HFF-Myc (cell line): ENCODE measurements at regions not wholly inside any gene's neighbourhood (a gene's known extent, or its start where the extent isn't known, plus 50 kb on each side); places are given as distances from the start of the nearest gene placed in this dataset.
"Not testable (repeated sequence)": the region's sequence is repeated elsewhere in the genome, so short reads cannot be mapped to it uniquely, and the experiment has no call there.

Experiments
- DNase-seq: peaks from one replicate; pipeline ENCODE4 v3.0.0-alpha.2; 2011; ENCODE audit warnings: low read depth; ENCODE audit errors: extremely low read depth
- H3K4me3 ChIP-seq: replicated peaks from 2 replicates; pipeline ENCODE4 v1.5.1; 2011; ENCODE audit warnings: low read depth, mild to moderate bottlenecking, control low read depth, low read length
- TF ChIP-seq, protein P1 (sequence below): IDR thresholded peaks from 2 replicates; pipeline ENCODE4 v1.5.1; 2012; ENCODE audit warnings: mild to moderate bottlenecking, low read depth, low read length, control low read depth; ENCODE audit errors: missing control alignments

DNA sequence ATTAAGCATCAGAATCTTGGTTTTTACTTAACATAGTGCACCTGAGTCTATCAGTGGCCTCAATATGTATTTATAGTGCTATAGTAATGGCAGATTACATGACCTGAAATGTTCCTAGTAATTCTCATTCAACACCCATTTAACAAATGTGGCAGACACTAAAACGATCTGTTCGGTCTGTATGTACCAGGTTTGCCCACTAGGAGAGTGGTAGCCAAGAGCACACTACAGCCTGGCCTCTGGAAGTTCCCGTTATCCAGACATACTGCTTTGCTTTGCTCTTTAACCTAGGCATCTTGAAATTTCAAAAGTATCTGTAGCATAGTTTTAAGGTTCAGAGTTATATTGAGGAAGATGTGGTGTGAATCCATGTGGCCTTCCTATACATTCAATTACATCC, 395.7 kb upstream of the NRG3 start:
- TF ChIP-seq, protein P1, sequence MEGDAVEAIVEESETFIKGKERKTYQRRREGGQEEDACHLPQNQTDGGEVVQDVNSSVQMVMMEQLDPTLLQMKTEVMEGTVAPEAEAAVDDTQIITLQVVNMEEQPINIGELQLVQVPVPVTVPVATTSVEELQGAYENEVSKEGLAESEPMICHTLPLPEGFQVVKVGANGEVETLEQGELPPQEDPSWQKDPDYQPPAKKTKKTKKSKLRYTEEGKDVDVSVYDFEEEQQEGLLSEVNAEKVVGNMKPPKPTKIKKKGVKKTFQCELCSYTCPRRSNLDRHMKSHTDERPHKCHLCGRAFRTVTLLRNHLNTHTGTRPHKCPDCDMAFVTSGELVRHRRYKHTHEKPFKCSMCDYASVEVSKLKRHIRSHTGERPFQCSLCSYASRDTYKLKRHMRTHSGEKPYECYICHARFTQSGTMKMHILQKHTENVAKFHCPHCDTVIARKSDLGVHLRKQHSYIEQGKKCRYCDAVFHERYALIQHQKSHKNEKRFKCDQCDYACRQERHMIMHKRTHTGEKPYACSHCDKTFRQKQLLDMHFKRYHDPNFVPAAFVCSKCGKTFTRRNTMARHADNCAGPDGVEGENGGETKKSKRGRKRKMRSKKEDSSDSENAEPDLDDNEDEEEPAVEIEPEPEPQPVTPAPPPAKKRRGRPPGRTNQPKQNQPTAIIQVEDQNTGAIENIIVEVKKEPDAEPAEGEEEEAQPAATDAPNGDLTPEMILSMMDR = no peak
- H3K4me3 ChIP-seq = no peak overlapping the region
- no peak for DNase-seq

DNA sequence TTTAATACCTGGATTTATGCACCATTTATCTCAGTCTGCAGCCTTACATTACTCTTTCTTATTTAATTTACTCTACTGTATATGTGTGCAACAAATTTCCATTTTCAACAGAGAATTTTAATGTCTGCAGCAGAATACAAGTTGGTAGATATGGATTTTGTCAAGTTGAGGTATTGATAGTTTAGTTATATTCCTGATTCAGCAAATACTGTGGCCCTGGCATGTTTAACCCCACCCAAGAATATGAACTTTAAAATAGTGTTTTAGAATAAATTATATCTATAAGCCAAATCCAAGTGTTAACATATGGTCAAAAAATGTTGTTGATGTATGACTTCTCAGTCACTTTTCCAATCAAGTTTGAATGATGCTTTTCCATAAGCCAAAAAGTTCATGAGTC, 378.4 kb upstream of the NRG3 start:
- no peak for DNase-seq
- TF ChIP-seq, protein P1 = no peak
- no peak overlapping the region for H3K4me3 ChIP-seq

DNA sequence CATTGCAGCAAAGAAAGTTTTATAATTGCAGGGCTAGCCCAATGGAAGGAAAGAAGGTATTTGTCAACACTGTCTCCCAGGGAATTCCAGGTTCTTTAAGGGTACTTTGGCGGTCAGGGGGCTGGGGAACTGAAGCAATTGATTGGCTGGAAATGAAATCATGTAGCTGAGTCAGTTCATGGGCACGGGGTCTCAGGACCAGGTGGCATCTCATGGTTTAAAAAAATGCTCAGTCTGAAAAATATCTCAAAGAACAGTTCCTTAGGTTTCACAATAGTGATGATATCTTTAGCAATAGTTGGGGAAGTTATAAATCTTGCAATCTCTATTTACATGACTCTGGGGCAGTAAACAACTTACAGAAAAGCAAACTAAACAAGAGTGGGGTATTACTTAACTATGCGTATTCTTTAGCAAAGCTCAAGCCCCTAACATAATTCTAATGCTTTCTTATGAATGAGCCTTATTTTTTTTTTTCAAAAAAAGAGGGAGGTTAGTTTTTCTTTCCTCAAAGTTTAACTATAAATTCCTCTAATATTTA, 376.9 kb upstream of the NRG3 start:
- TF ChIP-seq, protein P1 = no peak
- no peak overlapping the region for H3K4me3 ChIP-seq
- no peak for DNase-seq

DNA sequence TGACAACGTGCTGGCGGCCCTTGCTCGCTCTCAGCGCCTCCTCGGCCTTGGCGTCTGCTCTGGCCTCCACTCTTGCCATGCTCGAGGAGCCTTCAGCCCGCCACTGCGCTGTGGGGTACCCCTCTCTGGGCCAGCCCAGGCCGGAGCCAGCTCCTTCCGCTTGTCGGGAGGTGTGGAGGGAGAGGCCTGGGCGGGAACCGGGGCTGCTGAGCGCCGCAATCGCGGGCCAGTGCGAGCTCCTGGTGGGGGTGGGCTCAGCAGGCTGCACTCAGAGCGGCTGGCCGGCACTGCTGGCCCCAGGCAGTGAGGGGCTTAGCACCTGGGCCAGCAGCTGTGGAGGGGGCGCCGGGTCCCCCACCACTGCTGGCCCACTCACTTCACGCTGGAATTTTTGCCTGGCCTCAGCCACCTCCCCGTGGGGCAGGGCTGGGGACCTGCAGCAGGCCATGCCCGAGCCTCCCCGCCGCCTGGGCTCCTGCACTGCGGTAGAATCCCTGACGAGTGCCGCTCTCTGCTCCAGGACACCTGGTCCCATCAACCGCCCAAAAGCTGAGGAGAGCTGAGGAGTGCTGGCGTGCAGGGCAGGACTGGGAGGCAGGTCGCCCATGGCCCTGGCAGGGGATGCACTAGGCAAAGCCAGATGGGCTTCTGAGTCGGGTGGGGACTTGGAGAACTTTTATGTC, 372.2 kb upstream of the NRG3 start:
- no peak overlapping the region for H3K4me3 ChIP-seq
- DNase-seq = no peak
- TF ChIP-seq, protein P1 = no peak

DNA sequence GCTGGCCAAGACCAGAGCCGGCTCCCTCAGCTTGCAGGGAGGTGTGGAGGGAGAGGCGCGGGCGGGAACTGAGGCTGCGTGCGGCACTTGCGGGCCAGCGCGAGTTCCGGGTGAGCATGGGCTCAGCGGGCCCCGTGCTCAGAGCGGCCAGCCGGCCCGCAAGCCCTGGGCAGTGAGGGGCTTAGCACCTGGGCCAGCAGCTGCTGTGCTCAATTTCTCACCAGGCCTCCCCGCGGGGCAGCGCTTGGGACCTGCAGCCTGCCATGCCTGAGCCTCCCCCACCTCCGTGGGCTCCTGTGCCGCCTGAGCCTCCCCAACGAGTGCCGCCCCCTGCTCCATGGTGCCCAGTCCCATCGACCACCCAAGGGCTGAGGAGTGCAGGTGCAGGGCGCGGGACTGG, 369.2 kb upstream of the NRG3 start:
- DNase-seq, H3K4me3 ChIP-seq: not testable (repeated sequence)

DNA sequence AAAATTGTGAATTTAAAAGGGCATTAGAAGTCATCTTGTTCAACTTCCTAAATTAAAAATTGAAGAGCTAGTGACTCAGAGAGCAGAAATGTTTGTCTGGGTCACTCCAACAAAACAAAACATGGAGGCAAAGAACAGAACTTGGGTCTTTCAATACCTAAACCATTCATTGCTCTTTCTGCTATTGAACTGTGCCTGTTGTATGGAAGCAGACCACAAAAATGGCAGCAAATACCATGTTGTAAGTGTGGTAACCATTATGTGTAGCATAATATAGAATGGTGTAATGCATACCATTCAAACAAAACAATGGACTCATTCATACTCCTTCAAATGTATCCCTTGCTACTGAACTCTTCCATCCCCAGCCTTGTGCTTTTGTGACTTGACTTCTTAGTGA, 360.2 kb upstream of the NRG3 start:
- TF ChIP-seq, protein P1 = no peak
- no peak for DNase-seq
- no peak overlapping the region for H3K4me3 ChIP-seq

DNA sequence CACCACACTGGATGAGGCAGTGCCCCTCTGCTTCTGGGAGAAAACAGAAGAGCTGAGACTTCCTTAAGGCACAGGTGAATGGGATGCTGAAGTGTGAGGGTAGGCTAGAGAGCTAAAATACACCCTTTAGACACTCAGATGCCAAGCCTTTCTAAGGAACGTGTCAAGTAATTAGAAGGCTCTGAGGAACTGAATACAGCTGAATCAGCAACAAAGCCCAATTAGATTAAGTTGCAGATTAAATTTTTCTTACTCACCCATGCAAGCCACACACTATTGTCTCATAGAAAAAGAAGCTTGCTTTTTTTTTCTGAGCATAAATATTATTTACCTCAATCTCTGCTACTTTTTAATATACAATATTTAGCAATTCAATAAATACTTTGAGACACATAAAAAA, 354.3 kb upstream of the NRG3 start:
- TF ChIP-seq, protein P1 = no peak
- no peak overlapping the region for H3K4me3 ChIP-seq
- DNase-seq = no peak
